Trophoblast cell (in vitro differentiated cells and primary cell): ENCODE measurements at regions not wholly inside any gene's neighbourhood (a gene's known extent, or its start where the extent isn't known, plus 50 kb on each side); places are given as distances from the start of the nearest gene placed in this dataset.

Experiments used
- DNase-seq, 2 donors: peaks; one replicate each; pipeline ENCODE4 v3.0.0-alpha.2; 2016
- H2AFZ ChIP-seq: 2 replicates; pipeline ENCODE4 v1.6.1; 2013; ENCODE audit warnings: low read length, moderate library complexity, mild to moderate bottlenecking; ENCODE audit not compliant: insufficient read depth, poor library complexity
- H2AK5ac ChIP-seq: 2 replicates; pipeline ENCODE4 v1.6.1; 2013; ENCODE audit warnings: mild to moderate bottlenecking, low read length
- H2BK120ac ChIP-seq: 2 replicates; pipeline ENCODE4 v1.6.1; 2013; ENCODE audit warnings: low read length, mild to moderate bottlenecking, moderate library complexity; ENCODE audit not compliant: insufficient read depth, poor library complexity
- H2BK12ac ChIP-seq: 2 replicates; pipeline ENCODE4 v1.6.1; 2013; ENCODE audit warnings: mild to moderate bottlenecking, low read length, moderate library complexity
- H2BK5ac ChIP-seq: 2 replicates; pipeline ENCODE4 v1.6.1; 2013; ENCODE audit warnings: low read length, low read depth, moderate library complexity, mild to moderate bottlenecking; ENCODE audit not compliant: poor library complexity
- H3K14ac ChIP-seq: 2 replicates; pipeline ENCODE4 v1.6.1; 2013; ENCODE audit warnings: mild to moderate bottlenecking, low read length
- H3K18ac ChIP-seq: 2 replicates; pipeline ENCODE4 v1.6.1; 2013; ENCODE audit warnings: mild to moderate bottlenecking, low read length
- H3K23ac ChIP-seq: 2 replicates; pipeline ENCODE4 v1.6.1; 2013; ENCODE audit warnings: low read length
- H3K27ac ChIP-seq: 2 replicates; pipeline ENCODE4 v1.5.1; 2013; ENCODE audit warnings: low read depth, mild to moderate bottlenecking, inconsistent platforms, low read length, moderate library complexity
- H3K27me3 ChIP-seq: 2 replicates; pipeline ENCODE4 v1.6.1; 2013; ENCODE audit warnings: inconsistent platforms, mild to moderate bottlenecking, low read length, moderate library complexity; ENCODE audit not compliant: insufficient read depth
- H3K36me3 ChIP-seq, 2 experiments: 1 replicate in 1 of 2; 2 replicates in 1 of 2; pipeline ENCODE4 v1.6.1; 2013; ENCODE audit warnings: low read length in 2 of 2, mild to moderate bottlenecking in 2 of 2, moderate library complexity in 1 of 2; ENCODE audit not compliant: insufficient read depth in 2 of 2, control insufficient read depth in 1 of 2
- H3K4ac ChIP-seq: 2 replicates; pipeline ENCODE4 v1.6.1; 2013; ENCODE audit warnings: low read depth, mild to moderate bottlenecking, low read length, moderate library complexity
- H3K4me1 ChIP-seq, 2 experiments: 1 replicate in 1 of 2; 2 replicates in 1 of 2; pipeline ENCODE4 v1.6.1; 2013; ENCODE audit warnings: low read length in 2 of 2, mild to moderate bottlenecking in 2 of 2, moderate library complexity in 1 of 2; ENCODE audit not compliant: insufficient read depth in 2 of 2, control insufficient read depth in 1 of 2
- H3K4me2 ChIP-seq: 2 replicates; pipeline ENCODE4 v1.6.1; 2013; ENCODE audit warnings: inconsistent platforms, mild to moderate bottlenecking, low read length, moderate library complexity
- H3K4me3 ChIP-seq: 2 replicates; pipeline ENCODE4 v1.5.1; 2013; ENCODE audit warnings: mild to moderate bottlenecking, low read depth, low read length, inconsistent platforms
- H3K79me1 ChIP-seq: one replicate; pipeline ENCODE4 v1.6.1; 2013; ENCODE audit warnings: low read length
- H3K79me2 ChIP-seq: 2 replicates; pipeline ENCODE4 v1.6.1; 2013; ENCODE audit warnings: low read length, mild to moderate bottlenecking; ENCODE audit not compliant: control insufficient read depth, insufficient read depth, poor library complexity
- H3K9ac ChIP-seq: 2 replicates; pipeline ENCODE4 v1.6.1; 2013; ENCODE audit warnings: mild to moderate bottlenecking, low read length
- H3K9me3 ChIP-seq: 2 replicates; pipeline ENCODE4 v1.6.1; 2013; ENCODE audit warnings: low read depth, mild to moderate bottlenecking, control low read depth, inconsistent platforms, low read length; ENCODE audit not compliant: insufficient read depth
- H4K12ac ChIP-seq: 2 replicates; pipeline ENCODE4 v1.6.1; 2013; ENCODE audit warnings: low read depth, mild to moderate bottlenecking, low read length, moderate library complexity
- H4K8ac ChIP-seq: 2 replicates; pipeline ENCODE4 v1.6.1; 2013; ENCODE audit warnings: low read depth, mild to moderate bottlenecking, low read length, moderate library complexity
- H4K91ac ChIP-seq: one replicate; pipeline ENCODE4 v1.6.1; 2013; ENCODE audit warnings: low read depth, mild to moderate bottlenecking, low read length, moderate library complexity
- WGBS: extraction: QIAGEN DNeasy Blood & Tissue Kit; methylation state at CpG from one replicate; pipeline ENCODE4 v1.1.7; 2013; ENCODE audit warnings: missing lambda C conversion rate; ENCODE audit not compliant: insufficient read length, insufficient coverage; ENCODE audit errors: extremely low coverage; 5-methylcytosine and 5-hydroxymethylcytosine counted together

GRCh38 chr5:172540099-172540870 is 86.0 kb upstream of the SH3PXD2B start:
- no peak overlapping the region for H3K14ac ChIP-seq
- H3K4me1 ChIP-seq: peaks cover 5 to 6% of the 10 kb centered on the region in 2 experiments
- no peak overlapping the region for H4K91ac ChIP-seq
- DNase-seq: no peak
- no peak overlapping the region for H3K4me2 ChIP-seq
- H2AFZ ChIP-seq: no peak overlapping the region
- H3K27me3 ChIP-seq: no peaks in the 10 kb centered on the region
- no peaks in the 10 kb centered on the region for H3K79me1 ChIP-seq
- H3K9me3 ChIP-seq: peaks cover 2% of the 10 kb centered on the region
- H2AK5ac ChIP-seq: no peak overlapping the region
- no peak overlapping the region for H3K27ac ChIP-seq
- H2BK12ac ChIP-seq: no peak overlapping the region
- no peak overlapping the region for H4K8ac ChIP-seq
- no peak overlapping the region for H2BK120ac ChIP-seq
- no CpG with 5 or more reads among the region's 5 CpGs for WGBS
- H3K9ac ChIP-seq: no peak overlapping the region
- no peak overlapping the region for H3K4ac ChIP-seq
- H3K36me3 ChIP-seq: no peaks in the 10 kb centered on the region
- H4K12ac ChIP-seq: no peak overlapping the region
- no peaks in the 10 kb centered on the region for H3K79me2 ChIP-seq
- no peak overlapping the region for H3K18ac ChIP-seq
- no peak overlapping the region for H2BK5ac ChIP-seq
- H3K23ac ChIP-seq: no peak overlapping the region
- no peak overlapping the region for H3K4me3 ChIP-seq

GRCh38 chr5:172535108-172535445 is 80.8 kb upstream of the SH3PXD2B start:
- DNase-seq: no peak
- no peak overlapping the region for H3K23ac ChIP-seq
- no peak overlapping the region for H2AK5ac ChIP-seq
- no peaks in the 10 kb centered on the region for H3K9me3 ChIP-seq
- no peak overlapping the region for H3K9ac ChIP-seq
- no peak overlapping the region for H3K4ac ChIP-seq
- no peak overlapping the region for H4K12ac ChIP-seq
- no peaks in the 10 kb centered on the region for H3K79me2 ChIP-seq
- no peak overlapping the region for H2BK12ac ChIP-seq
- no peak overlapping the region for H3K4me2 ChIP-seq
- H3K14ac ChIP-seq: no peak overlapping the region
- H4K91ac ChIP-seq: no peak overlapping the region
- H2AFZ ChIP-seq: no peak overlapping the region
- no peak overlapping the region for H3K4me3 ChIP-seq
- H2BK120ac ChIP-seq: no peak overlapping the region
- H3K4me1 ChIP-seq: no peaks in the 10 kb centered on the region
- WGBS: no CpG with 5 or more reads among the region's 2 CpGs
- H3K79me1 ChIP-seq: no peaks in the 10 kb centered on the region
- no peaks in the 10 kb centered on the region for H3K27me3 ChIP-seq
- no peak overlapping the region for H2BK5ac ChIP-seq
- no peaks in the 10 kb centered on the region for H3K36me3 ChIP-seq
- no peak overlapping the region for H3K27ac ChIP-seq
- H4K8ac ChIP-seq: no peak overlapping the region
- no peak overlapping the region for H3K18ac ChIP-seq

GRCh38 chr5:172534229-172535107 is 80.1 kb upstream of the SH3PXD2B start:
- no CpG with 5 or more reads among the region's 9 CpGs for WGBS
- no peak overlapping the region for H3K9ac ChIP-seq

DNA sequence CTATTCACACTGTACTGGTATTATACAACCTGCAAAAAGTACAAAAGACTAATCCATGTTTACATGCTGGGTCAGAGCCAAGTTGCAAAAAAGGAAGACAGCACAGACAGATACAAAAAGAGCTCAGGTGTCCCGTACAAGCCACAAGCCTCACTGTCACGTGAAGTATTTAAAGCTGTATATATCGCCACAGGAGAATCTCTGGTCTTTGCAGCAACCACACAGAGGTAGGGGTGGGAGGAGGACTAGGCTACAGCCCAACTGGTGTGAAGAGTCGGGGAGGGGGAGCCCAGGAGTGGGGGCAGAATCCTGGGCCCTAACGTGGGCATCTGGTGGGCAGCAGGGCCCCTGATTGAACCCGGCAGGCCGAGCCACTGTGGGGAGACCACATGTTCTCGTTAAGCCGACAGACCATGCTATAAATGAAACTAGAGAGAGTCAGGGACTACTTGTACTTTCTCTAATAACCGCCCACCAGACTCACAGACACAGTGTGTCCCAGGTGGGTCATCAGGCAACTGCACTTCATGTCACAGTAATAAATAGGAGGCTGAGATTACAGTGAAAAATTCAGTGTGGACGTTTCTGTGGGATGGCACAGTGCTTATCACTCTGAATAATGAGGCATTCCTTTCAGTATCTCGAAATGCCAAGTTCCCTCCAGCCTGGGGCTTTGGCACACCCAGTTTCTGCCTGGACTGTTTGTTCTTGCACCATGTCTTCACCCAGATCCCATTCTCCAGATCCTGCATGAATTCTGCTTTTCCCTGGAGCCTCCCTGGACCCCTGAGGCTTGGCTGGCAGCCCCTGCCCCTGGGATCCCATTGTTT is 79.3 kb upstream of the SH3PXD2B start:
- Histone ChIP-seq H2BK12ac (no peak overlapping the region), H3K27me3 (no peaks in the 10 kb centered on the region), H3K79me1 (no peaks in the 10 kb centered on the region), H3K9ac (no peak overlapping the region), H3K9me3 (no peaks in the 10 kb centered on the region), H3K4me1 (no peaks in the 10 kb centered on the region), H3K27ac (no peak overlapping the region), H3K4me3 (no peak overlapping the region), H3K4ac (no peak overlapping the region), H3K4me2 (no peak overlapping the region), H3K23ac (no peak overlapping the region), H4K8ac (no peak overlapping the region), H3K36me3 (no peaks in the 10 kb centered on the region), H2BK120ac (no peak overlapping the region), H3K79me2 (no peaks in the 10 kb centered on the region), H4K91ac (no peak overlapping the region), H3K14ac (no peak overlapping the region), H2AK5ac (no peak overlapping the region), H4K12ac (no peak overlapping the region), H3K18ac (no peak overlapping the region), H2BK5ac (no peak overlapping the region), H2AFZ (no peak overlapping the region)
- no CpG with 5 or more reads among the region's 12 CpGs for WGBS
- DNase-seq: no peak

More at GRCh38 chr5:172534229-172535107, 80.1 kb upstream of the SH3PXD2B start:
- Histone ChIP-seq H3K18ac (no peak overlapping the region), H3K14ac (no peak overlapping the region), H3K27ac (no peak overlapping the region), H4K8ac (no peak overlapping the region), H3K23ac (no peak overlapping the region), H3K4me1 (no peaks in the 10 kb centered on the region), H3K79me1 (no peaks in the 10 kb centered on the region), H3K79me2 (no peaks in the 10 kb centered on the region), H3K36me3 (no peaks in the 10 kb centered on the region), H3K4me2 (no peak overlapping the region), H3K27me3 (no peaks in the 10 kb centered on the region), H3K4ac (no peak overlapping the region), H2BK12ac (no peak overlapping the region), H2BK5ac (no peak overlapping the region), H4K91ac (no peak overlapping the region), H3K9me3 (no peaks in the 10 kb centered on the region), H2BK120ac (no peak overlapping the region), H4K12ac (no peak overlapping the region), H2AK5ac (no peak overlapping the region), H3K4me3 (no peak overlapping the region), H2AFZ (no peak overlapping the region)
- no peak for DNase-seq
